OCI-LY7 (cell line): ENCODE measurements at regions not wholly inside any gene's neighbourhood (a gene's known extent, or its start where the extent isn't known, plus 50 kb on each side); places are given as distances from the start of the nearest gene placed in this dataset.

Source experiments
- EZH2phosphoT487 ChIP-seq: fragments of 200-600 bp; sonication (generic); IDR thresholded peaks from 2 replicates; pipeline ENCODE4 v1.6.1; 2018; ENCODE audit warnings: low read depth, borderline replicate concordance, mild to moderate bottlenecking, mixed run types, antibody characterized with exemption, low read length, moderate library complexity, mixed read lengths
- TF ChIP-seq, protein P1 (sequence below): fragments of 200-600 bp; sonication (generic); conservative IDR thresholded peaks from 2 replicates; pipeline ENCODE4 v1.5.1; 2014; ENCODE audit warnings: mild to moderate bottlenecking, antibody characterized with exemption, low read length, moderate library complexity, mixed read lengths

DNA sequence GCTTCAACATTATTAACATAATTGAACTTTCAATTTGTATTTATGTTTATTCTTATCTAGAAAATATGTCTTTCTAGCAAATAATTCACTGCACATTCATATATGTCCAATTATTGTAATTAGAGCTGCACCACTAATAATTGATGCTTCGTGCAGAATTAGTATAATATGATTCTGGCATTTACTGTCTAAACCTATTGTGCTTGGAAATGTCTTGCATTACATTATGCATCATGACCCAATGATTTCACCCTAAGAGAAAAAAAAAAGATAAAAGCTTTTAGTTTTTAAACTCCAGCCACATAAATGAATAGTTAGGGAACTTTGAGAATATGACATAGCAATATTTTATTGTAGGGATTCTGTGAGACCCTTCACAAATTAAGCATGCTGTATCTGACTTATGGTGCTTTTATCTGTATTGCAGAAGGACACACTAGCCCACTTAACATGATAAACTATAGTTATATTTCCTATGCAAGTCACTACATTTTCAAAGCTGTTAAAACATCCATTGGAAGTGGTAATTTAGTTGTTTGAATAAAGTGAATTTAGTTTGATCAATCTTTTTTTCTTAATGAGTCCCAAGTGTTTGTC is 1609.1 kb downstream of the REEP3 start:
- TF ChIP-seq, protein P1, sequence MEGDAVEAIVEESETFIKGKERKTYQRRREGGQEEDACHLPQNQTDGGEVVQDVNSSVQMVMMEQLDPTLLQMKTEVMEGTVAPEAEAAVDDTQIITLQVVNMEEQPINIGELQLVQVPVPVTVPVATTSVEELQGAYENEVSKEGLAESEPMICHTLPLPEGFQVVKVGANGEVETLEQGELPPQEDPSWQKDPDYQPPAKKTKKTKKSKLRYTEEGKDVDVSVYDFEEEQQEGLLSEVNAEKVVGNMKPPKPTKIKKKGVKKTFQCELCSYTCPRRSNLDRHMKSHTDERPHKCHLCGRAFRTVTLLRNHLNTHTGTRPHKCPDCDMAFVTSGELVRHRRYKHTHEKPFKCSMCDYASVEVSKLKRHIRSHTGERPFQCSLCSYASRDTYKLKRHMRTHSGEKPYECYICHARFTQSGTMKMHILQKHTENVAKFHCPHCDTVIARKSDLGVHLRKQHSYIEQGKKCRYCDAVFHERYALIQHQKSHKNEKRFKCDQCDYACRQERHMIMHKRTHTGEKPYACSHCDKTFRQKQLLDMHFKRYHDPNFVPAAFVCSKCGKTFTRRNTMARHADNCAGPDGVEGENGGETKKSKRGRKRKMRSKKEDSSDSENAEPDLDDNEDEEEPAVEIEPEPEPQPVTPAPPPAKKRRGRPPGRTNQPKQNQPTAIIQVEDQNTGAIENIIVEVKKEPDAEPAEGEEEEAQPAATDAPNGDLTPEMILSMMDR = no peak
- no peak for TF ChIP-seq EZH2phosphoT487
